Small intestine (tissue), 7 donors: ENCODE measurements at regions not wholly inside any gene's neighbourhood (a gene's known extent, or its start where the extent isn't known, plus 50 kb on each side); places are given as distances from the start of the nearest gene placed in this dataset.

ENCODE experiments used
- DNase-seq, 2 donors: peaks; one replicate each; pipeline versions ENCODE4 v3.0.0 to v3.0.0-alpha.2; 2013
- FAIRE-seq: peaks from 2 replicates; lab custom pipeline; 2012; peaks lifted over from hg19 to GRCh38; lab: Jason Lieb, UNC
- H3K27ac ChIP-seq, 3 donors: one replicate each; pipeline ENCODE4 v1.5.1; 2013; ENCODE audit warnings: low read length in 2 of 3, mild to moderate bottlenecking in 2 of 3, control low read depth in 1 of 3, inconsistent platforms in 1 of 3, low read depth in 1 of 3, moderate library complexity in 1 of 3
- H3K27me3 ChIP-seq, 3 donors: one replicate each; pipeline ENCODE4 v1.6.1; 2013; ENCODE audit warnings: low read length in 3 of 3, inconsistent platforms in 1 of 3; ENCODE audit not compliant: control insufficient read depth in 3 of 3, insufficient read depth in 3 of 3
- H3K36me3 ChIP-seq, 3 donors: one replicate each; pipeline ENCODE4 v1.6.1; 2013; ENCODE audit warnings: low read length in 3 of 3, inconsistent platforms in 1 of 3, low read depth in 1 of 3, mild to moderate bottlenecking in 1 of 3, moderate library complexity in 1 of 3; ENCODE audit not compliant: control insufficient read depth in 3 of 3, insufficient read depth in 2 of 3
- H3K4me1 ChIP-seq, 3 donors: one replicate each; pipeline ENCODE4 v1.6.1; 2013; ENCODE audit warnings: low read length in 2 of 3, inconsistent platforms in 1 of 3, low read depth in 1 of 3, mild to moderate bottlenecking in 1 of 3, moderate library complexity in 1 of 3; ENCODE audit not compliant: control insufficient read depth in 3 of 3, insufficient read depth in 2 of 3
- H3K4me3 ChIP-seq, 3 donors: one replicate each; pipeline ENCODE4 v1.5.1; 2013; ENCODE audit warnings: low read length in 3 of 3, control low read depth in 1 of 3, inconsistent platforms in 1 of 3, low read depth in 1 of 3, mild to moderate bottlenecking in 1 of 3, moderate library complexity in 1 of 3
- H3K9me3 ChIP-seq, 2 donors: one replicate each; pipeline ENCODE4 v1.6.1; 2013; ENCODE audit warnings: low read depth in 1 of 2, low read length in 1 of 2; ENCODE audit not compliant: control insufficient read depth in 2 of 2, insufficient read depth in 1 of 2
- WGBS, 3 donors: extraction: QIAGEN DNeasy Blood & Tissue Kit; methylation state at CpG; one replicate each; pipeline ENCODE4 v1.1.7; 2013; 5-methylcytosine and 5-hydroxymethylcytosine counted together
- donor health status: healthy with polysubstance abuse.
- donor health status: control.
- donor health status: control.
- donor health status: Bipolar disorder and iron deficiency.
- donor health status: healthy.

GRCh38 chr1:82931006-82931405 is 1067.9 kb downstream of the TTLL7 start:
- peak in 1 of 2 donors; percentile 21 for DNase-seq
- peaks cover 0 to 6% (median 0%) of the 10 kb centered on the region in 3 donors for H3K4me1 ChIP-seq
- H3K36me3 ChIP-seq, result no peaks in the 10 kb centered on the region
- H3K27ac ChIP-seq, result no peak overlapping the region
- no peaks in the 10 kb centered on the region for H3K9me3 ChIP-seq
- FAIRE-seq, result no peak
- no peaks in the 10 kb centered on the region for H3K27me3 ChIP-seq
- H3K4me3 ChIP-seq, result no peak overlapping the region

DNA sequence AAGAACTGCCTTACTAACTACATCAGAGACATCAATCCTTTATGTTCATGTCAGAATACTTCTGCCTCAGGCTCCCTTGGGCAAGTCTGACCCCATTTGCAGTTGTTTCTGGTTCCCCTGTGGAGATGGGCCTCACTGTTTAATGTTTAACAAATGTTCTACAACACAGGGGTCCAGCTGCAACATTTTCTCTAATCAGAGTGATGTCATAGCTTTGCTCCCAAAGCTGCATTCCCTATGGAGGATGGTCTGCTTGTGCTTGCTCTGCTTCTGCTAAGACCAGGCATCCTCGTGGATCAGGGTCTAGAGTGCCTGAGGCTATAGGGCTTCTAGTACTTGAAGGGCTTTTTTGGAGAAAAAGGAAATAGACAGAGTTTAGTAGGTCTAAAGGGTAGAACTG is 1071.2 kb downstream of the TTLL7 start:
- WGBS, 3 donors, result 12 to 42% (median 23%) methylated on average over 1 of the region's 1 CpG

GRCh38 chr1:82924666-82925065 is 1074.3 kb downstream of the TTLL7 start:
- 82 to 91% (median 84%) methylated on average over 2 of the region's 2 CpGs for WGBS, 3 donors
- no peak overlapping the region for H3K4me3 ChIP-seq
- no peaks in the 10 kb centered on the region for H3K9me3 ChIP-seq
- no peaks in the 10 kb centered on the region for H3K36me3 ChIP-seq
- H3K27me3 ChIP-seq, result no peaks in the 10 kb centered on the region
- no peaks in the 10 kb centered on the region for H3K4me1 ChIP-seq
- no peak for FAIRE-seq
- H3K27ac ChIP-seq, result no peak overlapping the region
- no peak for DNase-seq

More for the DNA sequence above, 1071.2 kb downstream of the TTLL7 start:
- FAIRE-seq (no peak), DNase-seq (peak in 1 of 2 donors; percentile 6)
- Histone ChIP-seq H3K27ac (no peak overlapping the region), H3K27me3 (no peaks in the 10 kb centered on the region), H3K9me3 (no peaks in the 10 kb centered on the region), H3K36me3 (no peaks in the 10 kb centered on the region), H3K4me1 (peaks cover 0 to 6% (median 0%) of the 10 kb centered on the region in 3 donors), H3K4me3 (no peak overlapping the region)

DNA sequence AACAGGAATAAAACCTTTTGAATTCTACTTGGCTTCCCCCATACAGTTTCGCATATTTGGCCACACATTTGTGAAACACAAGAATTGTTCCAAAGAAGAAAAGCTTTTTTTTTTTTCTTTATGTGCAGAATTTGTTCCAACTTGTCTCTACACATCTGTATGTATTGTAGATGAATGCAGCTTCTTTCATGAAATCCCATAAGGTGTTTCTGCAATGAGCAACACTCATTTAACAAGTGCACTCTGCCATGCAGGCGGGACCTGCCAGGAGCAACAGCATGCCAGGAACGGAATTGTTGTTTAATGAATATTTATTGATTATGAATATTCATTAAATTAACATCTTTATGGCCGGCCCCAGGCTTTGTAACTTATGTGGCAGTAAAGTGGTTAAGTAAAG is 1075.0 kb downstream of the TTLL7 start:
- no peaks in the 10 kb centered on the region for H3K4me1 ChIP-seq
- H3K36me3 ChIP-seq, result no peaks in the 10 kb centered on the region
- no peaks in the 10 kb centered on the region for H3K27me3 ChIP-seq
- FAIRE-seq (no peak), DNase-seq (no peak)
- H3K9me3 ChIP-seq, result no peaks in the 10 kb centered on the region
- 77 to 87% (median 83%) methylated on average over 4 of the region's 4 CpGs for WGBS, 3 donors
- no peak overlapping the region for H3K4me3 ChIP-seq
- H3K27ac ChIP-seq, result no peak overlapping the region

- Histone ChIP-seq H3K4me3 (no peak overlapping the region), H3K27ac (no peak overlapping the region), H3K9me3 (no peaks in the 10 kb centered on the region), H3K27me3 (no peaks in the 10 kb centered on the region), H3K4me1 (no peaks in the 10 kb centered on the region), H3K36me3 (no peaks in the 10 kb centered on the region)
- DNase-seq (no peak), FAIRE-seq (no peak)
- 60 to 80% (median 61%) methylated on average over 4 of the region's 4 CpGs for WGBS, 3 donors
Observed at GRCh38 chr1:82921759-82922158, 1077.2 kb downstream of the TTLL7 start.

- 23 to 50% (median 42%) methylated on average over 4 of the region's 4 CpGs for WGBS, 3 donors
Observed at GRCh38 chr1:82920418-82921248, 1078.3 kb downstream of the TTLL7 start.

DNA sequence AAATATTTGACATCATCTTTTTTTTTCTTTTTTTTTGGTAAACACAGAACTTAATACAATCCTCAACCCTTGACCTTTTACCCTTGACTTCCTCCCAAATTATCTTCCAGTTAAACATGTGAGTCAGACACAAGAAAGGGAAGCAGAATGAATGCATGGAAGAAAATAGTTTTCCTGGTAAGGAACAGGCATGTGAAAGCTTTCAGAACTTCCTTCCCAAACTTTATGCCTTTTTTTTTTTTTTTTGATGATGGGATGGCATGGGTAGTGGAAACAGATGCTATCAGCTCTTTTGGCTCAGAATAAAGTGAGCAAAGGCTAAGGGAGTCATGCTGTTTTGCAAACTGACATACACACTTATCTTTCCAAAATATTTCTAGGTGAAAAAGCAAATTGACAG is 1079.1 kb downstream of the TTLL7 start:
- Histone ChIP-seq H3K36me3 (no peaks in the 10 kb centered on the region), H3K4me3 (no peak overlapping the region), H3K27ac (no peak overlapping the region), H3K27me3 (no peaks in the 10 kb centered on the region), H3K4me1 (no peaks in the 10 kb centered on the region), H3K9me3 (no peaks in the 10 kb centered on the region)
- FAIRE-seq, result no peak
- DNase-seq, result no peak

More at GRCh38 chr1:82920418-82921248, 1078.3 kb downstream of the TTLL7 start:
- Histone ChIP-seq H3K9me3 (no peaks in the 10 kb centered on the region), H3K4me3 (no peak overlapping the region), H3K4me1 (no peaks in the 10 kb centered on the region), H3K36me3 (no peaks in the 10 kb centered on the region), H3K27ac (no peak overlapping the region), H3K27me3 (no peaks in the 10 kb centered on the region)
- DNase-seq (peak in 1 of 2 donors; percentile 32), FAIRE-seq (no peak)

GRCh38 chr1:82907313-82907712 is 1091.6 kb downstream of the TTLL7 start:
- FAIRE-seq (no peak), DNase-seq (no peak)
- WGBS, 3 donors, result 57 to 72% (median 58%) methylated on average over 3 of the region's 3 CpGs
- H3K36me3 ChIP-seq, result no peaks in the 10 kb centered on the region
- no peaks in the 10 kb centered on the region for H3K4me1 ChIP-seq
- H3K27me3 ChIP-seq, result no peaks in the 10 kb centered on the region
- no peaks in the 10 kb centered on the region for H3K9me3 ChIP-seq
- H3K4me3 ChIP-seq, result no peak overlapping the region
- no peak overlapping the region for H3K27ac ChIP-seq

DNA sequence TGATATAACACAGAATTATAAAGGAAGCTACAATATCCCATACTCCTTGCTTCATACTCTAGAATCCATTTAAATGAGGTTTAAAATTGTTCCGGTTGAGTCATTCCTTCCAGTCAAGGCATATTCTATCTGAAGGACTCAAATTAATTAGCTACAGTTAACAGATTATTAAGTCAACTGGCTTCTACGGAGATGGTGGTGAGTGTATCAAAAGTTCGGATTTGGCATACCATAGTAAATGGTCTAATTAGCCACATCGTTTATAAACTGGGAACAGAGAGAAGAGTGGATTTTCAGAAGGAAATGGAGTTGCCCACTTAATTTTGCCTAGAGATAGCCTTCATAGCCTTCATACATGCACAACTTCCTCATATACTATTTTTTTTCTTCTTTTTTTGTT is 1095.3 kb downstream of the TTLL7 start:
- H3K9me3 ChIP-seq, result no peaks in the 10 kb centered on the region
- no peaks in the 10 kb centered on the region for H3K36me3 ChIP-seq
- DNase-seq (no peak), FAIRE-seq (no peak)
- H3K4me1 ChIP-seq, result no peaks in the 10 kb centered on the region
- WGBS, 3 donors, result 80 to 88% (median 87%) methylated on average over 4 of the region's 4 CpGs
- no peak overlapping the region for H3K27ac ChIP-seq
- H3K4me3 ChIP-seq, result no peak overlapping the region
- no peaks in the 10 kb centered on the region for H3K27me3 ChIP-seq
